AG08395 (cell line): ENCODE measurements at regions not wholly inside any gene's neighbourhood (a gene's known extent, or its start where the extent isn't known, plus 50 kb on each side); places are given as distances from the start of the nearest gene placed in this dataset.
"Not testable (repeated sequence)": the region's sequence is repeated elsewhere in the genome, so short reads cannot be mapped to it uniquely, and the experiment has no call there.

ENCODE experiments used
- DNase-seq: peaks from one replicate; pipeline ENCODE4 v3.0.0; 2012; ENCODE audit warnings: mixed read lengths, low spot score

DNA sequence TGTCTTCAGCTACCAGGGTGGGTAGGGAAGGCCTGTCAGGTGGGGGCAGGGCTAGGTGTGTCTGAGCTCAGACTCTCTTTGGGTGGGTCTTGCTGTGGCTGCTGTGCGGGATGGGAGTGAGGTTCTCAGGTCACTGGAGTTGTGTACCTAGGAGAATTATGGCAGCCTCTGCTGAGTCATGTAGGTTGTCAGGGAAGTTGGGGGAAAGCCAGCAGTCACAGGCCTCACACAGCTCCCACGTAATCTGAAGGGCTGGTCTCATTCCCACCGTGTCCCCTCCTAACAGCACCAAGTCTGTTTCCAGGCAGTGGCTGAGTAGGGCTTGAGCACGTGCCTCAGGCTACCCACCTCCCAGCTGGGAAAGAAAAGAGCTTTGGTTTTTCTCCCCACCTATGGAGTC is 67.0 kb downstream of the CHCHD4 start:
- DNase-seq: no peak

DNA sequence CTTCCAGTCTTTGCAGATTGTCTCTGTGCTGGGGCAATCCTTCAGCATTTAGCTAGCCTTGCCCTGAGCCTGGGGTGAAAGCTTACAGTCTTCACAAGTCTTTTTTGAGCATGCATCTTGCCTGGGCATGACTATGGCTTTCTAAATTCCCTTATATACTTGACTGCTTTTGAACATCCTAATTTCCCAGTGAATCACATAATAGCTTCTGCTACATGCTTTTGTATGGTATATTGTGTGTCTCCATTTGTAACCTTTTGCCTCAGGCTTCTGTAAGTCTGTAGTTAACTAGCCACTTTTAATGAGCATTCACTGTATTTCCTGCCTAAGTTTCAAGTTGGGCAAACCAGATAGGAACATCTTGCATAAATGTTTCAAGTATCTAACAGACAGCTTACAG is 76.8 kb downstream of the CHCHD4 start:
- no peak for DNase-seq

DNA sequence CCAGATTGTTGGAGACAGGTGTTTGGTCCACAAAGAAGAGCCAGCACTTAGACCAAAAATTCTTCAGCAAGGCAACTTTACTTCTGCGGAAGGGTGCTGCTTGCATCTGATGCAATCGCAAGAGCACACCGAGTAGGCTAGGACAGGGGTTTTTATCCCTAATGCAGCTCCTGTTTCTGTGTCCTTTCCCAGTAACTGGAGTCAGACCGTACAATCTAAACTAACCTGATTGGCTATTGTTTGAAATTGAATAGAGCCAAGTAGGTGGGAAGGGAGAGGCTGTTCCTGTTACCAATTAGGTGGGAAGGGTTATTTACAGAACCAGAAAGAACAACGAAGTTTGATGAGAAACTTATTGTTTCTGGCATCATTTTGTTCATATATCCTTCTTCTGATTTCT is 77.6 kb downstream of the CHCHD4 start:
- no peak for DNase-seq

DNA sequence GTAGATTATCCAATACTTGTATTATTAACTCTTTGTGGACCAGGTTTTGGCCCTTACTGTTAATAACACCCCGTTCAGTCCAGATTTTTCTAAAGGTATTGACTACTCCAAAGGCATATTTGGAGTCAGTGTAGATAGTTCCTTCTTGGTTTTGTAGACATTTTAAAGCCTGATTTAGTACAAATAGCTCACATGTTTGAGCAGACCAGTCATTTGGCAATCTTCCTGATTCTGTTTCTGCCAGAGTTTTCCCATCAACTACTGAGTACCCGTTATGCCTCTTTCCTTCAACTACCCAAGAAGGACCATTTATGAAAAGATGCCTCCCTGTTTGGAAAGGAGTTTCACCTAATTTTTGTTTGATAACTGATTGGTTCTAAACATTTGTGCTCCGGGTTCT is 82.0 kb downstream of the CHCHD4 start:
- DNase-seq: peak; percentile 43

DNA sequence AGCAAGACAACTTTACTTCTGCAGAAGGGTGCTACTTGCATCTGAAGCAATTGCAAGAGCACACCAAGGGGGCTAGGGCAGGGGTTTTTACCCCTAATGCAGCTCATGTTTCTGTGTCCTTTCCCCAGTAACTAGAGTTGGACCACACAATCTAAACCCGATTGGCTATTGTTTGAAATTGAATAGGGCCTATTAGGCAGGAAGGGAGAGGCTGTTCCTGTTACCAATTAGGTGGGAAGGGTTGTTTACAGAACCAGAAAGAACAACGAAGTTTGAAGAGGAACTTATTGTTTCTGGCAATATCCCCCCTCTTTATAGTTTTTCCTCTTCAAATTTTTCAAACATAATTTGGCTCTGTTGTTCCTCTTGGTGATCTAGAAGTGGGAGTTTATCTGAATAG is 85.5 kb downstream of the CHCHD4 start:
- DNase-seq: no peak

DNA sequence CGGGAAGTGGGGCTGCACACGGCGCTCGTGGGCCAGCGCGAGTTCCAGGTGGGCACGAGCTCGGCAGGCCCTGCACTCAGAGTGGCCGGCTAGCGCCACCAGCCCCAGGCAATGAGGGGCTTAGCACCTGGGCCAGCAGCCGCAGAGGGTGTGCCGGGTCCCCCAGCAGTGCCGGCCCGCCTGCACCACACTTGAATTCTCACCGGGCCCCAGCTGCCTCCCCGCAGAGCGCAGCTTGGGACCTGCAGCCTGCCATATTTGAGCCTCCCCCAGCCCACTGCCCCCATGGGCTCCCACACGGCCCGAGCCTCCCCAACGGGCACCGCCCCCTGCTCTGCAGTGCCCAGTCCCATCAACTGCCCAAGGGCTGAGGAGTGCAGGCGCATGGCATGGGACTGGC is 87.5 kb downstream of the CHCHD4 start:
- no peak for DNase-seq

DNA sequence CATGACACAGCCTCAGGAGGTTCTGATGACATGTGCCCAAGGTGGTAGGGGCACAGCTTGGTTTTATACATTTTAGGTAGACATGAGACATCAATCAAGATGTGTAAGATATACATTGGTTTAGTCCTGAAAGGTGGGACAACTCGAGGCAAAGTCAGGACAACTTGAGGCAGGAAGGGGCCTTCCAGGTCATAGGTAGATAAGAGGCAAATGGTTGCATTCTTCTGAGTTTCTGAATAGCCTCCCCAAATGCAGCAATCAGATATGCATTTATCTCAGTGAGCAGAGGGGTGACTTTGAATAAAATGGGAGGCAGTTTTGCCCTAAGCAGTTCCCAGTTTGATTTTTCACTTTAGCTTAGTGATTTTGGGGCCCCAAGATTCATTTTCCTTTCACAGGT is 91.6 kb downstream of the CHCHD4 start:
- no peak for DNase-seq

DNA sequence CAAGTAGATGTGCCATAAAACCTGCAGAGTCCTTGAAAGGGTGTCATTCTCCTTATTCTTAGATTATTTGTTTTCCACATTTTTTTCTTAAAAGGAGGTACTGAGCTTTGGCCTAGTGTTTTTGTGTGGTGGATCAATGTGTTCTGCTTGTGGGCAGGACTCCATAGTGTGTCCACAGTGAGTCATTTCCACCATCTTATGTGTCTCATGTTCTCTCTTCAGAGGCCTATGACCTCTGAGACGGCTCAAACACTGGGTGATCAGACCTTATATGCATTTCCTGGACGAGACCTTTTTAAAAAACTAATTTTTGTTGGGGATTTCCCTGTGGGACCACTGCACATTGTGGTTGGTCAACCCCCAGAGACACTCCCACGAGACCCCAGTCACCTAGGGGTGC is 93.4 kb downstream of the CHCHD4 start:
- no peak for DNase-seq

DNA sequence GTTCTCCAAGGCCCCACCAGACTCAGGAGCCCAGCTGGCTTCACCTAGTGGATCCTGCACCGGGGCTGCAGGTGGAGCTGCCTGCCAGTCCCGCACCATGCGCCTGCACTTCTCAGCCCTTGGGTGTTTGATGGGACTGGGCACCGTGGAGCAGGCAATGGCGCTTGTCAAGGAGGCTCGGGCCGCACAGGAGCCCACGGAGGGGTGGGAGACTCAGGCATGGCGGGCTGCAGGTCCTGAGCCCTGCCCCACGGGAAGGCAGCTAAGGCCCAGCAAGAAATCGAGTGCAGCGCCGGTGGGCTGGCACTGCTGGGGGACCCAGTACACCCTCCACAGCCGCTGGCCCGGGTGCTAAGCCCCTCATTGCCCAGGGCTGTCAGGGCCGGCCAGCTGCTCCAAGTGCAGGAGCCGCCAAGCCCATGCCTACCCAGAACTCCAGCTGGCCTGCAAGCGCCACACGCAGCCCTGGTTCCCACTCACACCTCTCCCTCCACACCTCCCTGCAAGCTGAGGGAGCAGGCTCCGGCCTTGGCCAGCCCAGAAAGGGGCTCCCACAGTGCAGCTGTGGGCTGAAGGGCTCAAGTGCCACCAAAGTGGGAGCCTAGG is 95.2 kb downstream of the CHCHD4 start:
- DNase-seq: not testable (repeated sequence)

DNA sequence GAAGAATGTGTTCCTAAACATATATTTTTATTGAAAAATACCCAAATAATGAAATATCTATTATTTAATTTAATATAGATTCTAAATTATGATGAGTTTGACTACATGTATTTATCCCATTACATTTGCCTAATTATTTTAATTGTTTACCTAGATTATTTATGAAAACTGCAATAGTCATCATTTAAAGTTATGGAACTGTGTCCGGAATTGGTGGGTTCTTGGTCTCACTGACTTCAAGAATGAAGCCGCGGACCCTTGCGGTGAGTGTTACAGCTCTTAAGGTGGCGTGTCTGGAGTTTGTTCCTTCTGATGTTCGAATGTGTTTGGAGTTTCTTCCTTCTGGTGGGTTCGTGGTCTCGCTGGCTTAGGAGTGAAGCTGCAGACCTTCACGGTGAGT is 96.5 kb downstream of the CHCHD4 start:
- DNase-seq: not testable (repeated sequence)

DNA sequence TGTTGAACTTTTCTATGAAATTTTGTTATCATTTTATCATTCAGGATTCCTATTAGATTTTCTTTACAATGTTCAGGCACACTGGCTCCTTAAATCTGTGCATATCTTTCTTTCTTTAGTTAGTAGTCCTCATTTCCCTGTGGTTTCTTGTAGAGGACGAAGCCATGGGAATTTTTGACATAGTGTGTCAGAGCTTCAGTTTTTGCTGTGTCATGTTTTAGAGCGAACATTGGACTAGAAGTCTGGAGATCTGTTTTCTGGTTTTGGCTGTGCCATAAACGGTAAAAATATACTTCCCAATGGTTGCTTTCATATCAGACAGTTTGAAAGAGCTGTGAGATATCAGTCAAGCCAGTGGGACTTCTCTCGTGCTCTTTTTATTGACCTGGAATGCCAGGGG is 105.2 kb downstream of the CHCHD4 start:
- no peak for DNase-seq

DNA sequence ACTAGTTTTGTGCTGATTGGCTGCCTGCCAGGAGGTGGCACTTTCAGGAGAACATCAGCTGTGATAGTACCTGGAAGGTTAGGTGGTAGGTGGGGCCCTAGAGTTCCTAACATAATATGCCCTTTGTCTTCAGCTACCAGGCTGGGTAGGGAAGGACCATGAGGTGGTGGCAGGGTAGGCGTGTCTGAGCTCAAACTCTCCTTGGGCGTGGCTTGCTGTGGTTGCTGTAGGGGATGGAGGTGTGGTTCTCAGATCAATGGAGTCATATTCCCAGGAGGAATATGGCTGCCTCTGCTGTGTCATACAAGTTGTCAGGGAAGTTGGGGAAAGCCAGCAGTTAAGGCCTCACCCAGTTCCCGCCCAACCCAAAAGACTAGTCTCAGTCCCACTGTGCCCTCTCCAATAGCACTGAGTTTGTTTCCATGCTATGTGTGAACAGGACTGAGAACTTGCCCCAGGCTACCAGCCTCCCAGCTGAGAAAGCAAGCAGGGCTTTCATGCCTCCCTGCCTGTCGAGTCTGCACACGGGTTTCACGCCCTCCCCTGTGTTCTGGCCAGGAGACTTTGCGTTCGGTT is 107.7 kb downstream of the CHCHD4 start:
- no peak for DNase-seq

DNA sequence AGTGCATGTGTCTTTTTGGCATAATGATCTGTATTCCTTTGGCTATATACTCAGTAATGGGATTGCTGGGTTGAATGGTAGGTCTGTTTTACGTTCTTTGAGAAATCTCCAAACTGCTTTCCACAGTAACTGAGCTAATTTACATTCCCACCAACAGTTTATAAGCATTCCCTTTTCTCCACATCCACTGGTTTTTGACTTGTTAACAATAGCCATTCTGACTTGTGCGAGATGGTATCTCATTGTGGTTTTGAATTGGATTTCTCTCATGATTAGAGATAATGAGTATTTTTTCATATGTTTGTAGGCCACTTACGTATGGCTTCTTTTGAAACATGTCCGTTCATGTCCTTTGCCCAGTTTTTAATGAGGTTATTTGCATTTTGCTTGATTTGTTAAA is 117.7 kb downstream of the CHCHD4 start:
- DNase-seq: no peak

DNA sequence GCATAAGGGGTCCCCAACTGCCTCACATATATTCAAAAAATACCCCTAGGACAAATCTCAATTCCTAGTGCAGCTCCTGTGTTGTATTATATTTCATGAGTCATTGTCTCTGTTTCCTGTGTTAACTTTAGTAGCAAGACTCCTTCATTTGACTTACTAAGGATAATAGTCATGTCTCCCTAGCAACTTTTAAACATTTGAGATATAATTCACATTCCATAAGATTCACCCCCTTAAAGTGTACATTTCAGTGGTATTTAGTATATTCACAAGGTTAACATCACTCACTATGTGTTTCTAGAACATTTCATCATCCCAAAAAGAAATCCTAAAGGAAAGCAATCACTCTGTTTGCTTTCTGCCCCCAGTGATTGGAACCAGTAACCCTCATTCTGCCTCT is 121.3 kb upstream of the WNT7A start:
- DNase-seq: no peak

DNA sequence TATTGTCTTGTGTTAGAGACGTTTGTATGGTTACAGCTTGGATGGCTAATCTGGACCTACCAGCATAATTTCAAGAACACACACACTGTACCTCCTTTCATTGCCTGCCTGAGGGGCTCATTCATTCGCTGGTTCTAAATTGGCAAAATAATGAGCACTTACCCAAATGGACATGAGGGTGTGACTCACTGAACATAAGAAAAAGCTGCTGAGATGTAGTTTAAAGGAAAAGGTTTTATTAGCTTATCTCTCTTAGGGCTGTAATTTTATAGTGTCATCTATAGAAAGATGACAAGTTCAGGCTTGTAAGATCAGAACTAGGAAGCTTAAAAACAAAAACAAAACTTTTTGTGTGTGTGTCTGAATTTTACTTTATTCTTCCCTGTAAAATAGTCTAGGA is 120.7 kb upstream of the WNT7A start:
- DNase-seq: no peak

DNA sequence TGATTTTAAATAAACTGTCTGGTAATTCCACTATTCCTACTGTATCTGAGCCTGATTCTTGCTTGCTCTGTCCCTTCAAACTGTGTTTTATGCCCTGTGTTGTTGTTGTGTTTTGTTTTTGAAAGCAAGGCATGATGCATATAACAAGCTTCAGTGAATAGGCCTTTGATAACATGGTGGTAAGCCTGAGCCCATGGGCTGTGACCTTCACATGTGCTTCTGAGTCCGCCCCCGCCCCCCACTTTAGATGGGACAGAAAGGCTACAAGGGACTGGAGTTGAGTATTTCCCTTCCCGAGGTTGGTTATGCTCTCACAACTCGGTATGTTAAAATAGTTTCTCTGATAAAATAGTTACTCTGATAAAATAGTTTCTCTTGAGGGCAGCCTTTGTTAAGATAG is 119.0 kb upstream of the WNT7A start:
- DNase-seq: no peak

DNA sequence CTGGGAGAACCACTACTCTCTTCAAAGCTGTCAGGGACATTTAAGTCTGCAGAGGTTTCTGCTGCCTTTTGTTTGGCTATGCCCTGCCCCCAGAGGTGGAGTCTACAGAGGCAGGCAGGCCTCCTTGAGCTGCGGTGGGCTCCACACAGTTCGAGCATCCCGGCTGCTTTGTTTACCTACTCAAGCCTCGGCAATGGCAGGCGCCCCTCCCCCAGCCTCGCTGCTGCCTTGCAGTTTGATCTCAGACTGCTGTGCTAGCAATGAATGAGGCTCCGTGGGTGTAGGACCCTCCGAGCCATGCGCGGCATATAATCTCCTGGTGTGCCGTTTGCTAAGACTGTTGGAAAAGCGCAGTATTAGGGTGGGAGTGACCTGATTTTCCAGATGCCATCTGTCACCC is 115.3 kb upstream of the WNT7A start:
- not testable (repeated sequence) for DNase-seq

DNA sequence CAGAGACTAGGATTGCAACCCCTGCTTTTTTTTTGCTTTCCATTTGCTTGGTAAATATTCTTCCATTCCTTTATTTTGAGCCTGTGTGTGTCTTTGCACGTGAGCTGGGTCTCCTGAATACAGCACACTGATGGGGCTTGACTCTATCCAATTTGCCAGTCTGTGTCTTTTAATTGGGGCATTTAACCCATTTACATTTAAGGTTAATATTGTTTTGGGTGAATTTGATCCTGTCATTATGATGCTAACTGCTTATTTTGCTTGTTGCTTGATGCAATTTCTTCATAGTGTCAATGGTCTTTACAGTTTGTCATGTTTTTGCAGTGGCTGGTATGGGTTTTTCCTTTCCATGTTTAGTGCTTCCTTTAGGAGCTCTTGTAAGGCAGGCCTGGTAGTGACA is 109.1 kb upstream of the WNT7A start:
- not testable (repeated sequence) for DNase-seq

DNA sequence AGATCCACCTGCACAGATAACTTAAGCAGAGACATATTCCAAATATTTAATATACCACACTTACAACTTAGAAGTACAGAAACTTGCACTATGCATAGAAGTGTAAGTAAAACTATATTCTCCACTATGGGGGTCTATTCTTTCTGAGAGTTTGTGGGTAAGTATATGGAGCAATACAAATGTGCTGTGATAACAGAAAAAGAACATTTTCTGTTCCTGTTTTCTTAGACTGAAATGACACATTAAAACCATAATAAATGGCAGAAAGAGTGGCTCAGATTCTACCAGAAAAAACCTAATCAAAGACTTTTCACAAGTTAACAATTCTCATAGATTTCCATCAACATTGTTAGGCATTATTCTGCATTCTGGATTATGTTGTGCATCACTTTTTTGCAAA is 96.6 kb upstream of the WNT7A start:
- DNase-seq: no peak

DNA sequence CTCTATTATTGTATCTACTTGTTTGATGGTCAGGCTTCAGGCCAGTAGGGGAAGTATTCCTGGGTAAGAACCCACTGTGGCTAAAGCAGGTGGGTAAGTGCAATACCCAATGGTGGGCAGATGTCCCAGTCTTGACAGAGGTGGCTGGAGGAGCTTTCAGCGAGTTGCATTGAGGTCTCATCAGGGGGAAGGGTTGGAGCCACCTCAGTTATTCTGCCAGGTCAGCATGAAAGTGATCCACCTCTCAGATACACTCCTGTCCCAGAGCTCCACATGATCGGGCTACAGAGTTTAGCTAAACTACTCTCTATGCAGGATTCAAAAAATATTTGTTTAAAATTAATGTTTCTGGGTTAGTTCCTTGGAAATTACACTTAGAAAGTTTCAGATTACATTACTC is 95.8 kb upstream of the WNT7A start:
- DNase-seq: no peak

DNA sequence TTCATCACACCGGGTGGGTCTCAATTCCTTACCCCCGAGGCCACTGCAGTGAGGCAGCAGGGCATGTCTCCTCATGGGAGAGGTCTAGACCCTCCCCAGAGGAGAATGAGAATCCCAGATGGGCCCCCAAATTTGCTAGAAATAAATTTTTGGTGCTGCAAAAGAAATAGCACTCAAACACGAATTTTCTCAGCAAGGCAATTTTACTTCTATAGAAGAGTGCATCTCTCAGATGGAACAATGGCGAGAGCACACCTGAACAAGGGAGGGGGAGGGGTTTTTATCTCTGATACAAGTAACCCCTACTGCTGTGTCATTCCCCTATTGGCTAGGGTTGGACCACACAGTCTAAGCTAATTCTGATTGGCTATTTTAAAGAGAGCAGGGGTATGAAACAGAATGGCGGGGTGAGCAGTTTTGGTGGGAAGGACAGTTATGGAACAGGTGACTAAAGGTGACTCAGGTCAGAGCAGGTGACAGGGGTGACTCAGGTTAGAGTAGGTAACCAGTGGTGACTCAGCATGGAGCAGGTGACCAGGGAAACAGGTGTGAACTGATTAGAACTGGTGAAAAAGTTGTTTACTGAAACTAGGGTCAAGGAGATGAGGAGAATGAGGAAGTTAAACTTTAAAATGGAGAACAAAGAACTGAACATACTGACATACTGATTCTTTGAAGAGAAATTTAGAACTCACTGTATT is 93.0 kb upstream of the WNT7A start:
- no peak for DNase-seq

DNA sequence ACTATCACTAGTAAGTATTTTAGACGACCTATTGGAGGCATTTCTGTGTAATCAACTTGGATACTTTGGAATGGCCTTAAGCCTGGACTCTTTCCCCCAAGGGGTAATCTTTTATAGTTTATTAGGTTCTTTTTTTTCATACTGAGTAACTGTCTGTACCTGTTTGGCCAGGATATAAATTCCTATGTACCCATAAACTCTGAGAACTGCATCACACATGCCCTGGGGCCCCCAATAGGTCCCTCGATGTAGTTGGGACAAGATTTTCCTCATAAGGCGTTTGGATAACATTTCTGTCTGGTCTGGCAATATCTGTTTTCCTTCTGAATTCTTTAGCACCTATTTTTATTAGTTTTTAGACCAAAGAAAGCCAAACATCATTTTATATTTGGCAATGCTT is 86.4 kb upstream of the WNT7A start:
- DNase-seq: no peak

DNA sequence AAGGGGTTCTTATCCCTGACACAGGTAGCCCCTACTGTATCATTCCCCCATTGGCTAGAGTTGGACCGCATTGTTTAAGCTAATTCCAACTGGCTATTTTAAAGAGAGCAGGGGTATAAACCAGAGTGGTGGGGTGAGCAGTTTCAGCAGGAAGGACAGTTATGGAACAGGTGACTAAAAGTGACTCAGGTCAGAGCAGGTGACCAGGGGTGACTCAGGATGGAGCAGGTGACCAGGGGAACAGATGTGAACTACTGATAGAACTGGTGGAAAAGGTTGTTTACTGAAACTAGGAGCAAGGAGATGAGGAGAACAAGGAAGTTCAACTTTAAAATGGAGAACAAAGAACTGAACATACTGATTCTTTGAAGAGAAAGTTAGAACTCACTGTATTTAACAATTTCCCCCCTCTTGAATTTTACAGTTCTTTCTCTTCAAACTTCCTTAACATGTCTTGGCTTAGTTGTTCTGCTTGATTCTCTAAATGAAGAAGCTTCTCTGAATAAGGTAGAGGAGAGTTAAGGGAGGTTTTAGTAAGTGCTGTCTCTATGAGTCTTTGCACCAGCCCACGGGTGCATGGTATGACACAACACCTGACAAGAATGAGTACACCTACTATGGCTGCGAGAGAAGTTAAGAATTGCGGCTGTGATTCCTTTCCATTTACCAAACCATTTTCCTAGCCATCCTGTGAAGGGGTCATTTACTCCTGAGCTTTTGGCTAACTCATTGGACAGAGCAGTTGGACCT is 83.4 kb upstream of the WNT7A start:
- DNase-seq: no peak
